DND-41 (cell line): ENCODE measurements at regions not wholly inside any gene's neighbourhood (a gene's known extent, or its start where the extent isn't known, plus 50 kb on each side); places are given as distances from the start of the nearest gene placed in this dataset.

Source experiments
- CTCF ChIP-seq: IDR thresholded peaks from 2 replicates; pipeline ENCODE4 v1.5.1; 2012; ENCODE audit warnings: borderline replicate concordance, low read length, moderate library complexity, mild to moderate bottlenecking; ENCODE audit not compliant: poor library complexity, severe bottlenecking; ENCODE audit errors: extremely low read depth
- EZH2 ChIP-seq: IDR thresholded peaks from 3 replicates; pipeline ENCODE4 v1.6.1; 2012; ENCODE audit warnings: borderline replicate concordance, low read depth, mild to moderate bottlenecking, moderate library complexity, low read length, inconsistent platforms; ENCODE audit not compliant: severe bottlenecking

- no peak for TF ChIP-seq CTCF
- no peak for TF ChIP-seq EZH2
These were observed 366.8 kb upstream of the UMPS start for GRCh38 chr3:124363476-124363875.
